ENCODE measurements at regions not wholly inside any gene's neighbourhood (a gene's known extent, or its start where the extent isn't known, plus 50 kb on each side); places are given as distances from the start of the nearest gene placed in this dataset.

- TF ChIP-seq POLR2A (IDR thresholded peaks at IDR 0.05; ENCODE audit: low read length) (no peak), RFX5 (IDR thresholded peaks at IDR 0.05) (no peak), RNF2 (IDR thresholded peaks at IDR 0.05; ENCODE audit: borderline replicate concordance, low read depth) (no peak), PHF8 (IDR thresholded peaks at IDR 0.05; ENCODE audit: borderline replicate concordance, low read depth) (no peak), CTCF (IDR thresholded peaks at IDR 0.05) (no peak), CHD2 (IDR thresholded peaks at IDR 0.05; ENCODE audit: low read length, partially characterized antibody) (no peak), CEBPB (IDR thresholded peaks at IDR 0.05) (no peak)
These were observed 428.8 kb downstream of the SH3GL2 start for GRCh38 chr9:18007621-18008020.

Measured in A549 (cell line).